WTC11 (cell line): ENCODE measurements at regions not wholly inside any gene's neighbourhood (a gene's known extent, or its start where the extent isn't known, plus 50 kb on each side); places are given as distances from the start of the nearest gene placed in this dataset.
A peak's percentile ranks its signal among the peaks of the same experiment; 100 is the strongest.

Source experiments
- ATAC-seq: fragments of 200-7000 bp; cut with Tn5 transposase; 2 replicates; pipeline ENCODE4 v1.10.0; 2021; ENCODE audit warnings: mild to moderate bottlenecking, moderate library complexity
- CTCF ChIA-PET: fragments of 300-600 bp; sonication (Branson Sonifier 250); formaldehyde crosslinking; loops from one replicate; lab custom pipeline; 2021; ENCODE audit warnings: antibody characterized with exemption; lab: Charles Lee
- POLR2A ChIA-PET: fragments of 350-600 bp; sonication (Branson Sonifier 250); formaldehyde crosslinking; loops from one replicate; lab custom pipeline; 2021; ENCODE audit warnings: antibody characterized with exemption; lab: Charles Lee
- DNase-seq: peaks from one replicate; pipeline ENCODE4 v3.0.0; 2021; ENCODE audit warnings: low spot score
- H3K27ac Mint-ChIP-seq: 2 replicates; pipeline ENCODE4 v1.8.0; 2021; ENCODE audit warnings: mixed read lengths
- H3K27me3 Mint-ChIP-seq: 2 replicates; pipeline ENCODE4 v1.8.0; 2021; ENCODE audit warnings: low read depth, mild to moderate bottlenecking, moderate library complexity, mixed read lengths
- H3K36me3 Mint-ChIP-seq: 2 replicates; pipeline ENCODE4 v1.8.0; 2021; ENCODE audit warnings: mixed read lengths
- H3K4me1 Mint-ChIP-seq: 2 replicates; pipeline ENCODE4 v1.8.0; 2022; ENCODE audit warnings: mixed read lengths
- H3K4me3 Mint-ChIP-seq: 2 replicates; pipeline ENCODE4 v1.8.0; 2021; ENCODE audit warnings: mild to moderate bottlenecking, moderate library complexity, mixed read lengths
- H3K9me3 Mint-ChIP-seq: 2 replicates; pipeline ENCODE4 v1.8.0; 2021; ENCODE audit warnings: mixed read lengths
- AR ChIP-seq: fragments of 250-450 bp; sonication (Bioruptor Pico); IDR thresholded peaks from 2 replicates; pipeline ENCODE4 v1.9.0; 2021; ENCODE audit warnings: mild to moderate bottlenecking
- ATF1 ChIP-seq: sonication (generic); formaldehyde crosslinking; IDR thresholded peaks from 2 replicates; pipeline ENCODE4 v1.8.1; 2023; ENCODE audit warnings: mild to moderate bottlenecking, moderate library complexity, missing genetic modification reagents
- FOXJ3 ChIP-seq: sonication (generic); formaldehyde crosslinking; IDR thresholded peaks from 2 replicates; pipeline ENCODE4 v1.9.0; 2021; ENCODE audit warnings: missing genetic modification reagents, mild to moderate bottlenecking, borderline replicate concordance
- JAZF1 ChIP-seq: fragments of 250-450 bp; sonication (Bioruptor Pico); IDR thresholded peaks from 2 replicates; pipeline ENCODE4 v1.9.0; 2021; ENCODE audit warnings: moderate library complexity, mild to moderate bottlenecking, inconsistent platforms
- MYBL2 ChIP-seq: sonication (generic); formaldehyde crosslinking; IDR thresholded peaks from 2 replicates; pipeline ENCODE4 v1.8.1; 2023; ENCODE audit warnings: mild to moderate bottlenecking, moderate library complexity, missing genetic modification reagents
- NR2C2 ChIP-seq: sonication (generic); formaldehyde crosslinking; IDR thresholded peaks from 2 replicates; pipeline ENCODE4 v1.8.0; 2022; ENCODE audit warnings: mild to moderate bottlenecking, missing genetic modification reagents
- PREB ChIP-seq: sonication (generic); formaldehyde crosslinking; IDR thresholded peaks from 2 replicates; pipeline ENCODE4 v1.8.1; 2022; ENCODE audit warnings: mild to moderate bottlenecking, missing genetic modification reagents, moderate library complexity, borderline replicate concordance
- PRRX2 ChIP-seq: fragments of 250-450 bp; sonication (Bioruptor Pico); IDR thresholded peaks from 2 replicates; pipeline ENCODE4 v1.8.0; 2021; ENCODE audit warnings: mild to moderate bottlenecking
- STAT6 ChIP-seq: sonication (generic); formaldehyde crosslinking; conservative IDR thresholded peaks from 2 replicates; pipeline ENCODE4 v1.8.1; 2023; ENCODE audit warnings: mild to moderate bottlenecking, low read depth, missing genetic modification reagents, moderate library complexity
- ZNF138 ChIP-seq: sonication (generic); formaldehyde crosslinking; conservative IDR thresholded peaks from 2 replicates; pipeline ENCODE4 v1.8.1; 2022; ENCODE audit warnings: mild to moderate bottlenecking, moderate library complexity, missing genetic modification reagents
- ZNF317 ChIP-seq: sonication (generic); formaldehyde crosslinking; IDR thresholded peaks from 2 replicates; pipeline ENCODE4 v1.8.1; 2023; ENCODE audit warnings: low read depth, mild to moderate bottlenecking, moderate library complexity, missing genetic modification reagents, borderline replicate concordance
- ZSCAN18 ChIP-seq: fragments of 250-450 bp; sonication (Bioruptor Pico); IDR thresholded peaks from 2 replicates; pipeline ENCODE4 v2.1.2; 2022; ENCODE audit warnings: mild to moderate bottlenecking, moderate library complexity
- TF ChIP-seq, protein P1 (sequence below): sonication (generic); formaldehyde crosslinking; conservative IDR thresholded peaks from 2 replicates; pipeline ENCODE4 v1.8.1; 2022; ENCODE audit warnings: mild to moderate bottlenecking, missing genetic modification reagents

GRCh38 chr3:159629329-159630084 lies 359.1 kb upstream of the IL12A start:
- Mint-ChIP-seq H3K36me3 (no peaks in the 10 kb centered on the region), H3K9me3 (no peaks in the 10 kb centered on the region), H3K27me3 (no peaks in the 10 kb centered on the region), H3K4me1 (peaks cover 21% of the 10 kb centered on the region), H3K4me3 (no peak overlapping the region), H3K27ac (no peak overlapping the region)
- TF ChIP-seq AR (CRISPR knock-in tag): no peak
- DNase-seq (no peak), ATAC-seq (no peak)
- CTCF ChIA-PET: no interaction called here
- POLR2A ChIA-PET: no interaction called here

- Mint-ChIP-seq H3K4me3 (no peak overlapping the region), H3K27ac (no peak overlapping the region), H3K4me1 (peaks cover 25% of the 10 kb centered on the region), H3K9me3 (no peaks in the 10 kb centered on the region), H3K36me3 (no peaks in the 10 kb centered on the region), H3K27me3 (no peaks in the 10 kb centered on the region)
- ChIA-PET CTCF (no interaction called here), POLR2A (no interaction called here)
- no peak for TF ChIP-seq ZSCAN18 (CRISPR knock-in tag)
- no peak for TF ChIP-seq ATF1 (CRISPR knock-in tag)
- no peak for TF ChIP-seq FOXJ3 (CRISPR knock-in tag)
- TF ChIP-seq, protein P1, sequence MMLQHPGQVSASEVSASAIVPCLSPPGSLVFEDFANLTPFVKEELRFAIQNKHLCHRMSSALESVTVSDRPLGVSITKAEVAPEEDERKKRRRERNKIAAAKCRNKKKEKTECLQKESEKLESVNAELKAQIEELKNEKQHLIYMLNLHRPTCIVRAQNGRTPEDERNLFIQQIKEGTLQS (CRISPR knock-in tag): no peak
- TF ChIP-seq MYBL2 (CRISPR knock-in tag): no peak
- no peak for TF ChIP-seq NR2C2 (CRISPR knock-in tag)
- no peak for TF ChIP-seq STAT6 (CRISPR knock-in tag)
- TF ChIP-seq PRRX2 (CRISPR knock-in tag): no peak
- no peak for DNase-seq
- ATAC-seq: no peak
Measured at GRCh38 chr3:159631226-159631625, 357.4 kb upstream of the IL12A start.

DNA sequence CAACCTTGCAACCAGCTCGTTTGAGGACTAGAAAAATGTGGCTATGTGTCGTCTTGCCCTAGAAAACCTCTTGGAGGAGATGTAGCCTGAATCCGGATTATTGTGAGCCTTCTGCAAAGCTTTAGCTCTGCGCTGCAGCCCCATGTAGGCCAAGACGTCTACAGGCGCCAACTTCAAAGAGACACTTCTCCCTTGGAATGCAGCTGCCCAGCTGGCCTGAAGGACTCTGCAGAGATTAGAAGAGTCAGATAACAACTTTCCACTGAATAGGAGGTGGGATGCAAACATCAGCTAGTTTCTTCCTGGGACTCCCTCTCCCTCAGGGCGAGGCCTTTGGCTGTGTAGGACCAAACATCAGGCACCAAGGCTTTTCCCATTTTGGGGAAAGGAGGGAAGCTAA lies 356.5 kb upstream of the IL12A start:
- peaks cover 27% of the 10 kb centered on the region for H3K4me1 Mint-ChIP-seq
- peak; percentile 77 for ATAC-seq
- no peaks in the 10 kb centered on the region for H3K27me3 Mint-ChIP-seq
- no peak overlapping the region for H3K4me3 Mint-ChIP-seq
- DNase-seq: peak; percentile 17
- TF ChIP-seq ZNF138 (CRISPR knock-in tag) (no peak), ZSCAN18 (CRISPR knock-in tag) (no peak), ZNF317 (CRISPR knock-in tag) (no peak), PREB (CRISPR knock-in tag) (no peak), JAZF1 (CRISPR knock-in tag) (no peak)
- no peaks in the 10 kb centered on the region for H3K9me3 Mint-ChIP-seq
- no peak overlapping the region for H3K27ac Mint-ChIP-seq
- POLR2A ChIA-PET: no interaction called here
- no peaks in the 10 kb centered on the region for H3K36me3 Mint-ChIP-seq
- CTCF ChIA-PET: interaction anchor here (0.6 kb wide), 1 partner anchor 174 kb away, joined by 3 read pairs; no protein-coding TSS in a partner anchor
